Lower leg skin (tissue), 4 donors: ENCODE measurements at regions not wholly inside any gene's neighbourhood (a gene's known extent, or its start where the extent isn't known, plus 50 kb on each side); places are given as distances from the start of the nearest gene placed in this dataset.

ENCODE experiments used
- DNase-seq, 2 donors: peaks; one replicate each; pipeline ENCODE4 v3.0.0-alpha.2; 2019; ENCODE audit warnings: low spot score in 2 of 2
- H3K4me3 ChIP-seq: fragments of 200-600 bp; sonication (generic); 2 replicates; pipeline ENCODE4 v1.5.1; 2017; ENCODE audit warnings: mild to moderate bottlenecking, low read depth; ENCODE audit not compliant: poor library complexity, severe bottlenecking
- CTCF ChIP-seq, 3 donors: fragments of 450-650 bp; IDR thresholded peaks; one replicate each; pipeline ENCODE4 v1.5.1; 2016; ENCODE audit warnings: antibody characterized with exemption in 3 of 3, mild to moderate bottlenecking in 3 of 3, moderate library complexity in 2 of 3
- POLR2A ChIP-seq, 2 donors: fragments of 450-650 bp; IDR thresholded peaks; one replicate each; pipeline ENCODE4 v1.6.1; 2016 to 2017; ENCODE audit warnings: antibody characterized with exemption in 2 of 2, mild to moderate bottlenecking in 1 of 2, moderate library complexity in 1 of 2
- WGBS, 2 donors: methylation state at CpG; one replicate each; pipeline ENCODE4 v1.1.5; 2018; 5-methylcytosine and 5-hydroxymethylcytosine counted together
- intact Hi-C: fragments of 100-400 bp; cut with DNase I; formaldehyde crosslinking; loops from one replicate; pipeline ENCODE4 v1.15.0; 2023; ENCODE audit warnings: low total_unique reads

- no peak overlapping the region for H3K4me3 ChIP-seq
- no peak for DNase-seq
- no peak for TF ChIP-seq CTCF (IDR thresholded peaks at IDR 0.05)
- no peak for TF ChIP-seq POLR2A (IDR thresholded peaks at IDR 0.05)
- intact Hi-C loops: no loop called here
- 88 to 94% methylated on average over 1 of the region's 1 CpG for WGBS, 2 donors
Measured at GRCh38 chr10:21249435-21249834, 276.0 kb downstream of the SKIDA1 start.

DNA sequence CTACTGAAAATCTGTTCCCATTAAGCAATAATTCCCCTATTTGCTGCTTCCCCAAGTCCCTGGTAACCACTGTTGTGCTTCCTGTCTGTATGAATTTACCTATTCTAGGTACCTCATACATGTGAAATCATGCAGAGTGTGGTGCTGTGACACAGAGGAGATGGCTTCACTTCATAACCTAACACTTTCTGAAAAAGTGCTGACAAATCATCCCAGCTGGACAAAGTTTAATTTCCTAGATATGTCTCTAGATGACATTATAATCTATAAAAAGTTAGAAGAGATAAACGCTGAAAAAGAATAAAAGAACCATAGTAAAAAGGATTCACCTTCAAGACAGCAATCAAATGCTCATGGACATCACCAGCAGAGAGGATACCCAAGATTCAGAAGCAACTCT, 277.9 kb downstream of the SKIDA1 start:
- DNase-seq: no peak
- H3K4me3 ChIP-seq: no peak overlapping the region
- 74 to 76% methylated on average over 1 of the region's 1 CpG for WGBS, 2 donors
- no peak for TF ChIP-seq POLR2A (IDR thresholded peaks at IDR 0.05)
- no peak for TF ChIP-seq CTCF (IDR thresholded peaks at IDR 0.05)
- intact Hi-C loops: no loop called here

GRCh38 chr10:21246178-21246577, 279.3 kb downstream of the SKIDA1 start:
- 94 to 97% methylated on average over 5 of the region's 5 CpGs for WGBS, 2 donors
- intact Hi-C loops: no loop called here
- TF ChIP-seq POLR2A (IDR thresholded peaks at IDR 0.05) (no peak), CTCF (IDR thresholded peaks at IDR 0.05) (no peak)
- no peak for DNase-seq
- no peak overlapping the region for H3K4me3 ChIP-seq

- TF ChIP-seq POLR2A (IDR thresholded peaks at IDR 0.05): no peak
- no peak for TF ChIP-seq CTCF (IDR thresholded peaks at IDR 0.05)
- WGBS, 2 donors: 88 to 93% methylated on average over 8 of the region's 8 CpGs
- no peak for DNase-seq
- intact Hi-C loops: no loop called here
- H3K4me3 ChIP-seq: no peak overlapping the region
Measured at GRCh38 chr10:21243748-21244257, 281.7 kb downstream of the SKIDA1 start.

- intact Hi-C loops: no loop called here
- no peak overlapping the region for H3K4me3 ChIP-seq
- WGBS, 2 donors: 82 to 93% methylated on average over 3 of the region's 3 CpGs
- TF ChIP-seq POLR2A (IDR thresholded peaks at IDR 0.05): no peak
- no peak for TF ChIP-seq CTCF (IDR thresholded peaks at IDR 0.05)
- DNase-seq: no peak
Measured at GRCh38 chr10:21242915-21243314, 282.6 kb downstream of the SKIDA1 start.

DNA sequence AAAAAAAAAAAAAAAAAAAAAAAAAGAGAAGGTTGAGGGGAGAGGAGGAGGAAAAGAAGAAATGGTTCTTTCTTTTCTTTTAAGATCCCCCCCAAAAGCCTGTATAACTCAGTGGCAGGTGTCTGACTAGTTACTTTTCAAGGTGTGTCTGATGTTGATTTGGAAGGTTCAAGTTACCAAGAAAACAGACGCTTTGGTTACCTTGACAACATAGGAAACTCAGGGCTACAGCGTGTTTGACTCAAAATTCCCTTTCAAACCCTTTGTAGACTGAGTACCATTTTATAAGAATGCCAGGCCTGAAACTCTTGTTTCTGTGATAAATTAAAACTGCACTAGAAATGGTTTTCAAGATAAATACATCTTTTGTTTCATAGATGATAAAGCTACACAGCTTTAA, 286.8 kb downstream of the SKIDA1 start:
- intact Hi-C loops: no loop called here
- no peak overlapping the region for H3K4me3 ChIP-seq
- no peak for DNase-seq
- 58 to 70% methylated on average over 2 of the region's 2 CpGs for WGBS, 2 donors
- no peak for TF ChIP-seq POLR2A (IDR thresholded peaks at IDR 0.05)
